ENCODE measurements at regions not wholly inside any gene's neighbourhood (a gene's known extent, or its start where the extent isn't known, plus 50 kb on each side); places are given as distances from the start of the nearest gene placed in this dataset.

DNA sequence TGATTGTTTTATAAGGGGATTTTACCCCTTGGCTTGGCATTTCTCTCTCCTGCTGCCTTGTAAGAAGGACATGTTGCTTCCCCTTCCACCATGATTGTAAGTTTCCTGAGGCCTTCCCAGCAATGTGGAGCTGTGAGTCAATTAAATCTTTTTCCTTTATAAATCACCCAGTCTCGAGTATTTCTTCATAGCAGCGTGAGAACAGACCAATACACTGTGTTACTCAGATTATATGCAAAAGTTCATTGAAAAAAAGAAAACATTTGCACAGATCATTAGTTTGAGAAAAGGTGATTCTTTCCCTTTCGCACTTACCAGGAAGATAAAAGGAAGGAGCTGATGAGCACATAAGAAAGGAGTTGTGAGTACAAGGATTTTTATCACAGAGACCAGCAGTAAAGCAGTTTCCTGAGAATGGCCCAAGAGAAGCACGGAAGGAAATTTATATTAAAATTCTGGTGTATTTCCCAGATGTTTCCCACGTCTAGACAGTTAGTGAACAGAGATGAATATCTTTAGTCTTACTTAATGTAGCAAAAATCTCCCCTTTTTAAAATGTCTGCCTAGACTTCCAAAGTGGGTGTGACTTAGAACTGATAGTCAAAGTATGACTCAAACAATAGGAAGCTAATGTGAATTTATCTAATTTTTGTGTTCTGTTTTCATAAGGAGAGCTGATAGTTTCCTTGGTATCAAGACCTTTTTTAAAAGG, 431.8 kb upstream of the SGCG start:
- FAIRE-seq = no peak
- ATAC-seq = no peak
- in situ Hi-C loops (cut with MboI) = no loop called here

More for the DNA sequence above, 431.8 kb upstream of the SGCG start:
- Histone ChIP-seq H3K9ac (ENCODE audit: insufficient read depth in 1 of 2, low read depth in 2 of 2, low read length in 2 of 2) (no peak overlapping the region), H3K79me2 (ENCODE audit: control insufficient read depth, insufficient read depth, low read length) (no peaks in the 10 kb centered on the region), H2AFZ (ENCODE audit: low read depth, low read length) (no peak overlapping the region), H3K27me3 (ENCODE audit: control insufficient read depth in 2 of 2, insufficient read depth in 2 of 2, low read length in 2 of 2) (no peaks in the 10 kb centered on the region; a peak in 2 of 5 replicates), H4K20me1 (replicated peaks; ENCODE audit: control insufficient read depth, insufficient read depth, low read length) (no peaks in the 10 kb centered on the region), H3K9me1 (ENCODE audit: control insufficient read depth, insufficient read depth, low read length) (no peaks in the 10 kb centered on the region), H3K9me3 (replicated peaks; ENCODE audit: control insufficient read depth, insufficient read depth, low read depth, low read length) (no peaks in the 10 kb centered on the region), H3K4me2 (ENCODE audit: insufficient read depth, low read length) (no peak overlapping the region), H3K4me3 (no peak overlapping the region), H3K36me3 (ENCODE audit: control insufficient read depth, insufficient read depth, low read length) (no peaks in the 10 kb centered on the region), H3K4me1 (replicated peaks in 1 of 2; ENCODE audit: control insufficient read depth in 2 of 2, insufficient read depth in 2 of 2, low read length in 2 of 2) (peaks cover 0 to 5% of the 10 kb centered on the region in 2 experiments; a peak in 3 of 5 replicates), H3K27ac (ENCODE audit: extremely low read depth, low read depth, low read length) (no peak overlapping the region)
- BruUV-seq (replicated peaks) = no TSS peak
- TF ChIP-seq IFI16 (CRISPR knock-in tag; IDR thresholded peaks at IDR 0.05) (no peak), ZNF830 (CRISPR knock-in tag; IDR thresholded peaks at IDR 0.05) (no peak), FOXJ3 (CRISPR knock-in tag; IDR thresholded peaks at IDR 0.05) (no peak), CHD4 (IDR thresholded peaks at IDR 0.05; ENCODE audit: insufficient read depth, insufficient replicate concordance, low read depth, low read length, poor library complexity, severe bottlenecking) (no peak), RCOR1 (IDR thresholded peaks at IDR 0.05; ENCODE audit: borderline replicate concordance in 1 of 2, low read depth in 2 of 2, low read length in 2 of 2) (no peak)
- TF ChIP-seq, protein P1, sequence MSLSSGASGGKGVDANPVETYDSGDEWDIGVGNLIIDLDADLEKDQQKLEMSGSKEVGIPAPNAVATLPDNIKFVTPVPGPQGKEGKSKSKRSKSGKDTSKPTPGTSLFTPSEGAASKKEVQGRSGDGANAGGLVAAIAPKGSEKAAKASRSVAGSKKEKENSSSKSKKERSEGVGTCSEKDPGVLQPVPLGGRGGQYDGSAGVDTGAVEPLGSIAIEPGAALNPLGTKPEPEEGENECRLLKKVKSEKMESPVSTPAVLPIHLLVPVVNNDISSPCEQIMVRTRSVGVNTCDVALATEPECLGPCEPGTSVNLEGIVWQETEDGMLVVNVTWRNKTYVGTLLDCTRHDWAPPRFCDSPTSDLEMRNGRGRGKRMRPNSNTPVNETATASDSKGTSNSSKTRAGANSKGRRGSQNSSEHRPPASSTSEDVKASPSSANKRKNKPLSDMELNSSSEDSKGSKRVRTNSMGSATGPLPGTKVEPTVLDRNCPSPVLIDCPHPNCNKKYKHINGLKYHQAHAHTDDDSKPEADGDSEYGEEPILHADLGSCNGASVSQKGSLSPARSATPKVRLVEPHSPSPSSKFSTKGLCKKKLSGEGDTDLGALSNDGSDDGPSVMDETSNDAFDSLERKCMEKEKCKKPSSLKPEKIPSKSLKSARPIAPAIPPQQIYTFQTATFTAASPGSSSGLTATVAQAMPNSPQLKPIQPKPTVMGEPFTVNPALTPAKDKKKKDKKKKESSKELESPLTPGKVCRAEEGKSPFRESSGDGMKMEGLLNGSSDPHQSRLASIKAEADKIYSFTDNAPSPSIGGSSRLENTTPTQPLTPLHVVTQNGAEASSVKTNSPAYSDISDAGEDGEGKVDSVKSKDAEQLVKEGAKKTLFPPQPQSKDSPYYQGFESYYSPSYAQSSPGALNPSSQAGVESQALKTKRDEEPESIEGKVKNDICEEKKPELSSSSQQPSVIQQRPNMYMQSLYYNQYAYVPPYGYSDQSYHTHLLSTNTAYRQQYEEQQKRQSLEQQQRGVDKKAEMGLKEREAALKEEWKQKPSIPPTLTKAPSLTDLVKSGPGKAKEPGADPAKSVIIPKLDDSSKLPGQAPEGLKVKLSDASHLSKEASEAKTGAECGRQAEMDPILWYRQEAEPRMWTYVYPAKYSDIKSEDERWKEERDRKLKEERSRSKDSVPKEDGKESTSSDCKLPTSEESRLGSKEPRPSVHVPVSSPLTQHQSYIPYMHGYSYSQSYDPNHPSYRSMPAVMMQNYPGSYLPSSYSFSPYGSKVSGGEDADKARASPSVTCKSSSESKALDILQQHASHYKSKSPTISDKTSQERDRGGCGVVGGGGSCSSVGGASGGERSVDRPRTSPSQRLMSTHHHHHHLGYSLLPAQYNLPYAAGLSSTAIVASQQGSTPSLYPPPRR (CRISPR knock-in tag; IDR thresholded peaks at IDR 0.05; ENCODE audit: borderline replicate concordance) = no peak
- TF ChIP-seq, protein P2, sequence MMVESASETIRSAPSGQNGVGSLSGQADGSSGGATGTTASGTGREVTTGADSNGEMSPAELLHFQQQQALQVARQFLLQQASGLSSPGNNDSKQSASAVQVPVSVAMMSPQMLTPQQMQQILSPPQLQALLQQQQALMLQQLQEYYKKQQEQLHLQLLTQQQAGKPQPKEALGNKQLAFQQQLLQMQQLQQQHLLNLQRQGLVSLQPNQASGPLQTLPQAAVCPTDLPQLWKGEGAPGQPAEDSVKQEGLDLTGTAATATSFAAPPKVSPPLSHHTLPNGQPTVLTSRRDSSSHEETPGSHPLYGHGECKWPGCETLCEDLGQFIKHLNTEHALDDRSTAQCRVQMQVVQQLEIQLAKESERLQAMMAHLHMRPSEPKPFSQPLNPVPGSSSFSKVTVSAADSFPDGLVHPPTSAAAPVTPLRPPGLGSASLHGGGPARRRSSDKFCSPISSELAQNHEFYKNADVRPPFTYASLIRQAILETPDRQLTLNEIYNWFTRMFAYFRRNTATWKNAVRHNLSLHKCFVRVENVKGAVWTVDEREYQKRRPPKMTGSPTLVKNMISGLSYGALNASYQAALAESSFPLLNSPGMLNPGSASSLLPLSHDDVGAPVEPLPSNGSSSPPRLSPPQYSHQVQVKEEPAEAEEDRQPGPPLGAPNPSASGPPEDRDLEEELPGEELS (CRISPR knock-in tag; IDR thresholded peaks at IDR 0.05; ENCODE audit: borderline replicate concordance) = no peak
- TF ChIP-seq, protein P3, sequence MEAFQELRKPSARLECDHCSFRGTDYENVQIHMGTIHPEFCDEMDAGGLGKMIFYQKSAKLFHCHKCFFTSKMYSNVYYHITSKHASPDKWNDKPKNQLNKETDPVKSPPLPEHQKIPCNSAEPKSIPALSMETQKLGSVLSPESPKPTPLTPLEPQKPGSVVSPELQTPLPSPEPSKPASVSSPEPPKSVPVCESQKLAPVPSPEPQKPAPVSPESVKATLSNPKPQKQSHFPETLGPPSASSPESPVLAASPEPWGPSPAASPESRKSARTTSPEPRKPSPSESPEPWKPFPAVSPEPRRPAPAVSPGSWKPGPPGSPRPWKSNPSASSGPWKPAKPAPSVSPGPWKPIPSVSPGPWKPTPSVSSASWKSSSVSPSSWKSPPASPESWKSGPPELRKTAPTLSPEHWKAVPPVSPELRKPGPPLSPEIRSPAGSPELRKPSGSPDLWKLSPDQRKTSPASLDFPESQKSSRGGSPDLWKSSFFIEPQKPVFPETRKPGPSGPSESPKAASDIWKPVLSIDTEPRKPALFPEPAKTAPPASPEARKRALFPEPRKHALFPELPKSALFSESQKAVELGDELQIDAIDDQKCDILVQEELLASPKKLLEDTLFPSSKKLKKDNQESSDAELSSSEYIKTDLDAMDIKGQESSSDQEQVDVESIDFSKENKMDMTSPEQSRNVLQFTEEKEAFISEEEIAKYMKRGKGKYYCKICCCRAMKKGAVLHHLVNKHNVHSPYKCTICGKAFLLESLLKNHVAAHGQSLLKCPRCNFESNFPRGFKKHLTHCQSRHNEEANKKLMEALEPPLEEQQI (IDR thresholded peaks at IDR 0.05) = no peak
- WGBS (ENCODE audit: insufficient coverage, low coverage, missing lambda C conversion rate) = 0% methylated on average over 5 of the region's 5 CpGs
- DNase-seq (ENCODE audit: extremely low read depth in 1 of 4, low spot score in 3 of 4) = no peak
- ChIA-PET CTCF (ENCODE audit: low intra/inter-chr PET ratio) (no interaction called here), POLR2A (no interaction called here)
- intact Hi-C loops (cut with micrococcal nuclease) = no loop called here
